ENCODE measurements at regions not wholly inside any gene's neighbourhood (a gene's known extent, or its start where the extent isn't known, plus 50 kb on each side); places are given as distances from the start of the nearest gene placed in this dataset.

DNA sequence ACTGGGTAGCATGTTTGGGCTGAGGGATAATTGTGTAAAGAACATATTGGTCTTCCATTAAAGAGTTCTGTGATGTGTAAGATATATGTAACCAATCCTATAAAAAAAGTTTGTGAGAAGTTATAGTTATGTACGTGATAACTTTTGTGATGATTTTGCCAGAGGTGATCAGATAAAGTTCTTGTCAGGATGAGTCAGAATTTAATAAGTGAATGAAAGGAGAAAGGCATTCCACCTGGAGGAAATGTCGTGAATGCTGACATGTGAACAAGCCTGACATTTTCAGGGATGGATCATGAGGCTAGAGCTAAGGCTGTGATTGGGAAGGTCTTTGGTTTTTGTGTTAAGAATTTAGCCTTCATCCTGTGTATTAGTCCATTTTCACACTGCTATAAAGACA, 241.5 kb downstream of the SNAPC1 start:
- Mint-ChIP-seq H3K27me3 (ENCODE audit: low read depth) (no peaks in the 10 kb centered on the region), H3K4me3 (no peak overlapping the region), H3K27ac (no peak overlapping the region), H3K9me3 (peaks cover 26% of the 10 kb centered on the region), H3K4me1 (no peaks in the 10 kb centered on the region), H3K36me3 (no peaks in the 10 kb centered on the region)
- DNase-seq (ENCODE audit: low spot score in 2 of 2, unreplicated experiment in 2 of 2), result no peak
- TF ChIP-seq CTCF (IDR thresholded peaks at IDR 0.05; ENCODE audit: unreplicated experiment), result no peak

DNA sequence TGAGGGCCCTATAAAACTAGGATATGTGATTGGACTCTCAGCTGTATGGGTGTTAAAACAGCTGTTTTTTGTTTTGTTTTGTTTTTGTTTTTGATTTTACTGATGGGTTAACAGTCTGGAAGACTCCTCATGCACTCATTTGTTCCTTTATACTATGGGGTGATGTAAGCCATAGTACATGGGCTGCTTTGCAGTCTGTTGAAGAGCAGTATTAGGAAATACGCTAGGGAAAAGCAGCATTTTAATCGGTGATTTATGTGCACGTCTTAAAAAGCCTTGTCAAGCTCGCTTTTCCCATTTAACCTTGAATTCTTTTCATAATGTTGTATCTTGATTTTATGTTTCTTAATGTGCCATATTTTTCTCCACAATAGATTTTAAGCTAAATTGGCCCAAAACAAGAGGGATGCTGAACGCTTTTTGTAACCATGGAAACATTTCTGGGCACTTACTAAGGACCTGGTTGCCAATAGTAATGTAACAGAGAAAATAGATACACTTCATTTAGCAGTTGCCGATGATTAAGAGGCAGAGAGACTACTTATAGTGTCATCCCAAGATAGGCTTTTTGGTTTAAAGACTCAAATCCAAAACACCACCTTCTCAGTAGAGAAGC, 244.0 kb downstream of the SNAPC1 start:
- Mint-ChIP-seq H3K36me3 (no peaks in the 10 kb centered on the region), H3K9me3 (peaks cover 25% of the 10 kb centered on the region), H3K27ac (no peak overlapping the region), H3K4me1 (no peaks in the 10 kb centered on the region), H3K4me3 (no peak overlapping the region), H3K27me3 (ENCODE audit: low read depth) (peaks cover 2% of the 10 kb centered on the region)
- no peak for TF ChIP-seq CTCF (IDR thresholded peaks at IDR 0.05; ENCODE audit: unreplicated experiment)
- no peak for DNase-seq (ENCODE audit: low spot score in 2 of 2, unreplicated experiment in 2 of 2)

GRCh38 chr14:62015243-62015642, 253.0 kb downstream of the SNAPC1 start:
- H3K4me1 Mint-ChIP-seq, result peaks cover 6% of the 10 kb centered on the region
- H3K36me3 Mint-ChIP-seq, result no peaks in the 10 kb centered on the region

DNA sequence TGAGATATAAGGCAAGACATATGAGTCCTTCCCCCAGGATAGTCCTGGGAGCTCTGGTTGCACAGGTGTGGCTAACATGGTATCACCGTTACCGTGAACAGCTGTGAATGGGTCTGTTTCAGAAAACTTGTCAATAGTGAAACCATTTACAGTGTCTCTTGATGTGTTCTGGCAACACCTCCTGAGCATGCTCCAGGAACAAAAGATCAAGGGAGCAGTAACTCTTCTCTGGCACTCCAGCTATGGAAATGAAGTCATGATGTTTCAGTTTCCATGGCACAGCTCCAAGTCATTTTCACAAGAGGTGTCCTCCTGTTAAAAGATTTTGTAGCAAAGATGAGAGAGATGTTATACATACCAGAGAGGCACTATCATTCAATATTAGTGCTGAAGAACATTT, 253.7 kb downstream of the SNAPC1 start:
- no peak overlapping the region for H3K4me3 Mint-ChIP-seq
- H3K9me3 Mint-ChIP-seq, result peaks cover 11% of the 10 kb centered on the region
- no peak overlapping the region for H3K27ac Mint-ChIP-seq
- no peak for TF ChIP-seq CTCF (IDR thresholded peaks at IDR 0.05; ENCODE audit: unreplicated experiment)
- H3K27me3 Mint-ChIP-seq (ENCODE audit: low read depth), result peaks cover 2% of the 10 kb centered on the region
- DNase-seq (ENCODE audit: low spot score in 2 of 2, unreplicated experiment in 2 of 2), result no peak
- H3K4me1 Mint-ChIP-seq, result peaks cover 6% of the 10 kb centered on the region
- no peaks in the 10 kb centered on the region for H3K36me3 Mint-ChIP-seq

More at GRCh38 chr14:62015243-62015642, 253.0 kb downstream of the SNAPC1 start:
- DNase-seq (ENCODE audit: low spot score in 2 of 2, unreplicated experiment in 2 of 2), result no peak
- Mint-ChIP-seq H3K9me3 (peaks cover 11% of the 10 kb centered on the region), H3K27me3 (ENCODE audit: low read depth) (peaks cover 2% of the 10 kb centered on the region), H3K27ac (no peak overlapping the region), H3K4me3 (no peak overlapping the region)
- no peak for TF ChIP-seq CTCF (IDR thresholded peaks at IDR 0.05; ENCODE audit: unreplicated experiment)

DNA sequence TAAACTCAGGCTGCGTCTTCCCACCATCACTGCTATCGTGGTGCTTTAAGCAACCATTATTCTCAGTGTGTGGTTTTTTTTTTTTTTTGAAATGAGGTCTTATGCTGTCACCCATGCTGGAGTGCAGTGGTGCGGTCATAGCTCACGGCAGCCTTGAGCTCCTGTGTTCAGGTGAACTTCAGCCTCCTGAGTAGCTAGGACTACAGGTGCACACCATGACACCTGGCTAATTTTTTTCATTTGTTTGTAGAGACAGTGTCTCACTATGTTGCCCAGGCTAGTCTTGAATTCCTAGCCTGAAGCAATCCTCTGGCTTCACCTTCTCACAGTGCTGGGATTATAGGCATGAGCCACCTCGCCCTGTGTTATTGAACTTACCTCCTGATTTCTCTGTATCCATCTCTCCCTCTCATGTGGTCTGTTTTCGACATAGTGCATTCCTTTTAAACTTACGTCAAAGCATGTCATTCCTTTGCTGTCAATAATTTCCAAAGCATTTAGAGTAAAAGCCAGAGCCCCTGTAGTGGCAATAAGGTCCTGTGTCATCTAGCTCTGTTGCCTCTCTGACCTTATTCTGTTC, 255.5 kb downstream of the SNAPC1 start:
- no peak for TF ChIP-seq CTCF (IDR thresholded peaks at IDR 0.05; ENCODE audit: unreplicated experiment)

More for the DNA sequence above, 255.5 kb downstream of the SNAPC1 start:
- no peak for DNase-seq (ENCODE audit: low spot score in 2 of 2, unreplicated experiment in 2 of 2)
- Mint-ChIP-seq H3K36me3 (no peaks in the 10 kb centered on the region), H3K27ac (no peak overlapping the region), H3K9me3 (peaks cover 5% of the 10 kb centered on the region), H3K4me3 (no peak overlapping the region), H3K27me3 (ENCODE audit: low read depth) (peaks cover 2% of the 10 kb centered on the region), H3K4me1 (peaks cover 6% of the 10 kb centered on the region)
